Adrenal gland (tissue), 5 donors: ENCODE measurements at regions not wholly inside any gene's neighbourhood (a gene's known extent, or its start where the extent isn't known, plus 50 kb on each side); places are given as distances from the start of the nearest gene placed in this dataset.

Source experiments
- CTCF ChIP-seq, 6 experiments: fragments of 450-650 bp in 4 of 6; fragments of 200-600 bp in 2 of 6; sonication (generic) in 1 of 6; IDR thresholded peaks; 1 replicate in 5 of 6; 2 replicates in 1 of 6; pipeline versions ENCODE4 v1.5.1 to v1.8.0; 2016 to 2021; ENCODE audit warnings: antibody characterized with exemption in 6 of 6, mild to moderate bottlenecking in 2 of 6, moderate library complexity in 1 of 6
- POLR2A ChIP-seq, 2 donors: fragments of 450-650 bp; IDR thresholded peaks; one replicate each; pipeline ENCODE4 v1.6.1; 2017; ENCODE audit warnings: antibody characterized with exemption in 2 of 2, mild to moderate bottlenecking in 2 of 2, moderate library complexity in 1 of 2
- donor health status: DM: no; HTN: no; CAD: no.

- TF ChIP-seq CTCF (IDR thresholded peaks at IDR 0.05): peak in 3 of 6 experiments; percentile 7 to 26 (median 8)
- TF ChIP-seq POLR2A (IDR thresholded peaks at IDR 0.05): no peak
These were observed 117.4 kb upstream of the RORB start for GRCh38 chr9:74379718-74380117.
